ENCODE measurements at regions not wholly inside any gene's neighbourhood (a gene's known extent, or its start where the extent isn't known, plus 50 kb on each side); places are given as distances from the start of the nearest gene placed in this dataset.

DNA sequence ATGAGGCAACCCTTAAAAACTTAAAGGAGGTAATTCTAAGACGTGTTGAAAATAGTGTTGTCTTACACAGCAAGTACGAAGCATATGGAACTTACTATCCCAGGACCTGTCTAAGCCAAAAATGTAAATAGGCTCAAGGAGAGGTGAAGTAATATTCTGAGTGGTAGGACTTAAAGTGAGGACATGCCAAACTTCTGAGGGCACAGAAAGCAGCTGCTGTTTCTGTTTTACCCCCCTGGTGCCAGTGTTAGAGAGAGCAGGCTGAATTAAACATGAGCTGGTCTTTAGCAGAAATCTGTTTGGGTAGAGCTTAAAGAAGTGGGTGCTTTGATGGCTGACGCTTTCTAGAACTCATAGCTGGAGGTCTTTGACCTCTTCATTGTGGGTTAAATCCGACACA, 149.7 kb upstream of the NPHP3 start:
- TF ChIP-seq POLR2AphosphoS5 (IDR thresholded peaks at IDR 0.05; ENCODE audit: borderline replicate concordance, low read depth, low read length) (no peak), EZH2 (IDR thresholded peaks at IDR 0.05) (no peak)

Data from SK-N-MC (cell line).